ENCODE measurements at regions not wholly inside any gene's neighbourhood (a gene's known extent, or its start where the extent isn't known, plus 50 kb on each side); places are given as distances from the start of the nearest gene placed in this dataset.

DNA sequence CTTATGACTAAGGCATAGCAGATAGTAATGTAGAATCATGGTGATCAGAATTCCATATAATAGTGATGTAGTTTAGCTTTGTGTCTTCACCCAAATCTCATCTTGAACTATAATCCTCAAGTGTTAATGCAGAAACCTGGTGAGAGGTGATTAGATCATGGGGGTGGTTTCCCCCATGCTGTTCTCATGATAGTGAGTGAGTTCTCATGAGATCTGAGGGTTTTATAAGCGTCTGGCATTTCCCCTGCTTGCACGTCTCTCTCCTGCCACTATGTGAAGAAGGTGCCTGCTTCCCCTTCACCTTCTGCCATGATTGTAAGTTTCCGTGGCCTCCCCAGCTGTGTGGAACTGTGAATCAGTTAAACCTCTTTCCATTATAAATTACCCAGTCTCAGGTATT is 138.7 kb upstream of the CBLB start (continued):
- no peak for TF ChIP-seq PPARA (CRISPR knock-in tag; IDR thresholded peaks at IDR 0.05; ENCODE audit: borderline replicate concordance)
- TF ChIP-seq SNAI2 (CRISPR knock-in tag; IDR thresholded peaks at IDR 0.05) = no peak
- no peak for TF ChIP-seq GLIS3 (CRISPR knock-in tag; IDR thresholded peaks at IDR 0.05)
- no peak for TF ChIP-seq ZFP30 (CRISPR knock-in tag; IDR thresholded peaks at IDR 0.05)
- TF ChIP-seq ZC3H10 (CRISPR knock-in tag; IDR thresholded peaks at IDR 0.05) = no peak
- TF ChIP-seq TCF4 (CRISPR knock-in tag; IDR thresholded peaks at IDR 0.05; ENCODE audit: borderline replicate concordance) = no peak
- no peak for TF ChIP-seq ARNTL (CRISPR knock-in tag; IDR thresholded peaks at IDR 0.05; ENCODE audit: borderline replicate concordance, low read depth)
- no peak for TF ChIP-seq ESRRG (CRISPR knock-in tag; IDR thresholded peaks at IDR 0.05)
- TF ChIP-seq OSR1 (CRISPR knock-in tag; IDR thresholded peaks at IDR 0.05) = no peak
- no peak for TF ChIP-seq RARB (CRISPR knock-in tag; IDR thresholded peaks at IDR 0.05)
- TF ChIP-seq, protein P1, sequence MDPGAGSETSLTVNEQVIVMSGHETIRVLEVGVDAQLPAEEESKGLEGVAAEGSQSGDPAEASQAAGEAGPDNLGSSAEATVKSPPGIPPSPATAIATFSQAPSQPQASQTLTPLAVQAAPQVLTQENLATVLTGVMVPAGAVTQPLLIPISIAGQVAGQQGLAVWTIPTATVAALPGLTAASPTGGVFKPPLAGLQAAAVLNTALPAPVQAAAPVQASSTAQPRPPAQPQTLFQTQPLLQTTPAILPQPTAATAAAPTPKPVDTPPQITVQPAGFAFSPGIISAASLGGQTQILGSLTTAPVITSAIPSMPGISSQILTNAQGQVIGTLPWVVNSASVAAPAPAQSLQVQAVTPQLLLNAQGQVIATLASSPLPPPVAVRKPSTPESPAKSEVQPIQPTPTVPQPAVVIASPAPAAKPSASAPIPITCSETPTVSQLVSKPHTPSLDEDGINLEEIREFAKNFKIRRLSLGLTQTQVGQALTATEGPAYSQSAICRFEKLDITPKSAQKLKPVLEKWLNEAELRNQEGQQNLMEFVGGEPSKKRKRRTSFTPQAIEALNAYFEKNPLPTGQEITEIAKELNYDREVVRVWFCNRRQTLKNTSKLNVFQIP (CRISPR knock-in tag; IDR thresholded peaks at IDR 0.05; ENCODE audit: borderline replicate concordance, low read depth) = no peak
- no peak for TF ChIP-seq ZFP3 (CRISPR knock-in tag; IDR thresholded peaks at IDR 0.05)
- no peak for TF ChIP-seq ZNF70 (CRISPR knock-in tag; IDR thresholded peaks at IDR 0.05)
- TF ChIP-seq ZNF8 (CRISPR knock-in tag; IDR thresholded peaks at IDR 0.05) = no peak

DNA sequence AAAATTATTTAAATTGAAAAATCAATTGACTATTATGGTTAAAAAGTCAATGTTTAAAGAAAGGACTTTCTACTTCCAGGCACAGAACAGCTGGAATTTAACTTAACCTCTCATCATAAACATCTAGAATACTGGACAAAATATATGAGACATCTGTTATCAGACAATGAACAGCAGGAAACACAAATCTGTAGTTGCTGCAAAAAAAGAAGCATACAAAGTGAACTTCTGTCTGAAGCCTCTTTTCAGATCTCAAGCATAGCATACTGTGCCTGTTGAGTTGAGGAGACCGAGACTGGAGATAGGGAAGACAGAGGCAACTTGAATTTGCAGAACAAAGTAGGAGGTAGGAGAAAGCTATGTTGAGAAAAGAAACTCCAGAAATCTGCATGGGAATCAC is 140.0 kb upstream of the CBLB start:
- ATAC-seq = no peak
- TF ChIP-seq PPARA (CRISPR knock-in tag; IDR thresholded peaks at IDR 0.05; ENCODE audit: borderline replicate concordance) (no peak), ISL1 (CRISPR knock-in tag; IDR thresholded peaks at IDR 0.05) (no peak), GLIS3 (CRISPR knock-in tag; IDR thresholded peaks at IDR 0.05) (no peak), RARB (CRISPR knock-in tag; IDR thresholded peaks at IDR 0.05) (no peak), ZFP30 (CRISPR knock-in tag; IDR thresholded peaks at IDR 0.05) (no peak), ZFP3 (CRISPR knock-in tag; IDR thresholded peaks at IDR 0.05) (no peak), ARNTL (CRISPR knock-in tag; IDR thresholded peaks at IDR 0.05; ENCODE audit: borderline replicate concordance, low read depth) (no peak)
- TF ChIP-seq, protein P2, sequence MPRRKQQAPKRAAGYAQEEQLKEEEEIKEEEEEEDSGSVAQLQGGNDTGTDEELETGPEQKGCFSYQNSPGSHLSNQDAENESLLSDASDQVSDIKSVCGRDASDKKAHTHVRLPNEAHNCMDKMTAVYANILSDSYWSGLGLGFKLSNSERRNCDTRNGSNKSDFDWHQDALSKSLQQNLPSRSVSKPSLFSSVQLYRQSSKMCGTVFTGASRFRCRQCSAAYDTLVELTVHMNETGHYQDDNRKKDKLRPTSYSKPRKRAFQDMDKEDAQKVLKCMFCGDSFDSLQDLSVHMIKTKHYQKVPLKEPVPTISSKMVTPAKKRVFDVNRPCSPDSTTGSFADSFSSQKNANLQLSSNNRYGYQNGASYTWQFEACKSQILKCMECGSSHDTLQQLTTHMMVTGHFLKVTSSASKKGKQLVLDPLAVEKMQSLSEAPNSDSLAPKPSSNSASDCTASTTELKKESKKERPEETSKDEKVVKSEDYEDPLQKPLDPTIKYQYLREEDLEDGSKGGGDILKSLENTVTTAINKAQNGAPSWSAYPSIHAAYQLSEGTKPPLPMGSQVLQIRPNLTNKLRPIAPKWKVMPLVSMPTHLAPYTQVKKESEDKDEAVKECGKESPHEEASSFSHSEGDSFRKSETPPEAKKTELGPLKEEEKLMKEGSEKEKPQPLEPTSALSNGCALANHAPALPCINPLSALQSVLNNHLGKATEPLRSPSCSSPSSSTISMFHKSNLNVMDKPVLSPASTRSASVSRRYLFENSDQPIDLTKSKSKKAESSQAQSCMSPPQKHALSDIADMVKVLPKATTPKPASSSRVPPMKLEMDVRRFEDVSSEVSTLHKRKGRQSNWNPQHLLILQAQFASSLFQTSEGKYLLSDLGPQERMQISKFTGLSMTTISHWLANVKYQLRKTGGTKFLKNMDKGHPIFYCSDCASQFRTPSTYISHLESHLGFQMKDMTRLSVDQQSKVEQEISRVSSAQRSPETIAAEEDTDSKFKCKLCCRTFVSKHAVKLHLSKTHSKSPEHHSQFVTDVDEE (CRISPR knock-in tag; IDR thresholded peaks at IDR 0.05) = no peak

DNA sequence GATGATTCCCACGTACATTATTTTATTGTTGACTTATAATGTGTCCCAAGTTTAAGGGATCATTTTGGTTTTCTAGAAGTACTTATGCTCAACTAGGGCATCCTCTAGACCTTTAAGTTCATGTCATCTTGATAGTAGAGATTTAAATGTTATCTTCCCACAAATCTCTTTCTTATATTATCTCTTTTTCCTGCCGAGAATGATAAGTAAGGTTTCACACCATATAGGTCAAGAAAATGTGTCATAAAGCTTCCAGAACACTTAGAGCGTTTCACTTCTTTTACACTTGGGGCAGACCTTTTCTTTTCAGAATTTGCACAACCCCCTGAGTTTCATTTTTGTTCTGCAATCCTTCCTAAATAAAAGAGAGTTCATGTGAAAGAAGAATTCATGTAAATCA is 142.0 kb upstream of the CBLB start:
- TF ChIP-seq, protein P3, sequence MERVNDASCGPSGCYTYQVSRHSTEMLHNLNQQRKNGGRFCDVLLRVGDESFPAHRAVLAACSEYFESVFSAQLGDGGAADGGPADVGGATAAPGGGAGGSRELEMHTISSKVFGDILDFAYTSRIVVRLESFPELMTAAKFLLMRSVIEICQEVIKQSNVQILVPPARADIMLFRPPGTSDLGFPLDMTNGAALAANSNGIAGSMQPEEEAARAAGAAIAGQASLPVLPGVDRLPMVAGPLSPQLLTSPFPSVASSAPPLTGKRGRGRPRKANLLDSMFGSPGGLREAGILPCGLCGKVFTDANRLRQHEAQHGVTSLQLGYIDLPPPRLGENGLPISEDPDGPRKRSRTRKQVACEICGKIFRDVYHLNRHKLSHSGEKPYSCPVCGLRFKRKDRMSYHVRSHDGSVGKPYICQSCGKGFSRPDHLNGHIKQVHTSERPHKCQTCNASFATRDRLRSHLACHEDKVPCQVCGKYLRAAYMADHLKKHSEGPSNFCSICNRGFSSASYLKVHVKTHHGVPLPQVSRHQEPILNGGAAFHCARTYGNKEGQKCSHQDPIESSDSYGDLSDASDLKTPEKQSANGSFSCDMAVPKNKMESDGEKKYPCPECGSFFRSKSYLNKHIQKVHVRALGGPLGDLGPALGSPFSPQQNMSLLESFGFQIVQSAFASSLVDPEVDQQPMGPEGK (CRISPR knock-in tag; IDR thresholded peaks at IDR 0.05; ENCODE audit: borderline replicate concordance) = no peak
- TF ChIP-seq ZNF70 (CRISPR knock-in tag; IDR thresholded peaks at IDR 0.05) (no peak), PPARA (CRISPR knock-in tag; IDR thresholded peaks at IDR 0.05; ENCODE audit: borderline replicate concordance) (no peak), ARNTL (CRISPR knock-in tag; IDR thresholded peaks at IDR 0.05; ENCODE audit: borderline replicate concordance, low read depth) (no peak), RARB (CRISPR knock-in tag; IDR thresholded peaks at IDR 0.05) (no peak), ZFP30 (CRISPR knock-in tag; IDR thresholded peaks at IDR 0.05) (no peak), ZNF565 (CRISPR knock-in tag; conservative IDR thresholded peaks at IDR 0.05; ENCODE audit: low read depth) (no peak), ZFP3 (CRISPR knock-in tag; IDR thresholded peaks at IDR 0.05) (no peak), GLIS3 (CRISPR knock-in tag; IDR thresholded peaks at IDR 0.05) (no peak), TCF4 (CRISPR knock-in tag; IDR thresholded peaks at IDR 0.05; ENCODE audit: borderline replicate concordance) (no peak), BACH2 (CRISPR knock-in tag; IDR thresholded peaks at IDR 0.05; ENCODE audit: borderline replicate concordance) (no peak), SNAI2 (CRISPR knock-in tag; IDR thresholded peaks at IDR 0.05) (no peak), OSR1 (CRISPR knock-in tag; IDR thresholded peaks at IDR 0.05) (no peak), TOX (CRISPR knock-in tag; IDR thresholded peaks at IDR 0.05; ENCODE audit: borderline replicate concordance) (no peak)
- TF ChIP-seq, protein P4, sequence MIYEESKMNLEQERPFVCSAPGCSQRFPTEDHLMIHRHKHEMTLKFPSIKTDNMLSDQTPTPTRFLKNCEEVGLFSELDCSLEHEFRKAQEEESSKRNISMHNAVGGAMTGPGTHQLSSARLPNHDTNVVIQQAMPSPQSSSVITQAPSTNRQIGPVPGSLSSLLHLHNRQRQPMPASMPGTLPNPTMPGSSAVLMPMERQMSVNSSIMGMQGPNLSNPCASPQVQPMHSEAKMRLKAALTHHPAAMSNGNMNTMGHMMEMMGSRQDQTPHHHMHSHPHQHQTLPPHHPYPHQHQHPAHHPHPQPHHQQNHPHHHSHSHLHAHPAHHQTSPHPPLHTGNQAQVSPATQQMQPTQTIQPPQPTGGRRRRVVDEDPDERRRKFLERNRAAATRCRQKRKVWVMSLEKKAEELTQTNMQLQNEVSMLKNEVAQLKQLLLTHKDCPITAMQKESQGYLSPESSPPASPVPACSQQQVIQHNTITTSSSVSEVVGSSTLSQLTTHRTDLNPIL (CRISPR knock-in tag; IDR thresholded peaks at IDR 0.05; ENCODE audit: low read depth) = no peak
- TF ChIP-seq, protein P5, sequence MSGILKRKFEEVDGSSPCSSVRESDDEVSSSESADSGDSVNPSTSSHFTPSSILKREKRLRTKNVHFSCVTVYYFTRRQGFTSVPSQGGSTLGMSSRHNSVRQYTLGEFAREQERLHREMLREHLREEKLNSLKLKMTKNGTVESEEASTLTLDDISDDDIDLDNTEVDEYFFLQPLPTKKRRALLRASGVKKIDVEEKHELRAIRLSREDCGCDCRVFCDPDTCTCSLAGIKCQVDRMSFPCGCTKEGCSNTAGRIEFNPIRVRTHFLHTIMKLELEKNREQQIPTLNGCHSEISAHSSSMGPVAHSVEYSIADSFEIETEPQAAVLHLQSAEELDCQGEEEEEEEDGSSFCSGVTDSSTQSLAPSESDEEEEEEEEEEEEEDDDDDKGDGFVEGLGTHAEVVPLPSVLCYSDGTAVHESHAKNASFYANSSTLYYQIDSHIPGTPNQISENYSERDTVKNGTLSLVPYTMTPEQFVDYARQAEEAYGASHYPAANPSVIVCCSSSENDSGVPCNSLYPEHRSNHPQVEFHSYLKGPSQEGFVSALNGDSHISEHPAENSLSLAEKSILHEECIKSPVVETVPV (CRISPR knock-in tag; IDR thresholded peaks at IDR 0.05) = no peak
- TF ChIP-seq, protein P2 (CRISPR knock-in tag; IDR thresholded peaks at IDR 0.05) = no peak
- ATAC-seq = no peak

Data from SK-N-SH treated with all-trans-retinoic acid at 6 μM for 48 hours (cell line).